ENCODE measurements at regions not wholly inside any gene's neighbourhood (a gene's known extent, or its start where the extent isn't known, plus 50 kb on each side); places are given as distances from the start of the nearest gene placed in this dataset.
A peak's percentile ranks its signal among the peaks of the same experiment; 100 is the strongest.

DNA sequence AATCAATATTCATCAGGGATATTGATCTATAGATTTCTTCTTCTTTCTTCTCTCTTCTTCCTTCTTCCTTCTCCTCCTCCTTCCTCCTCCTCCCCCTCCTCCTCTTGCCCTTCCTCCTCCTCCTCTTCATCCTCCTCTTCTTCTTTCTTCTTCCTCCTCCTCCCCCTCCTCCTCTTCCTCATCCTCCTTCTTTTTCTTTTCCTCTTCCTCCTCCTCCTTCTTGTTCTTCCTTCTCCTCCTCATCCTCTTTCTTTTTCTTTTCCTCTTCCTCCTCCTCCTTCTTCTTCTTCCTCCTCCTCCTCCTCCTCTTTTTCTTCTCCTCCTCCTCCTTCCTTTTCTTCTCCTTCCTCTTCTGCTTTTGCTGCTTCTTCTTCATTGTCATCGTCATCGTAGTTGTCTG, 52.4 kb upstream of the SERINC1 start:
- no peak for DNase-seq

DNA sequence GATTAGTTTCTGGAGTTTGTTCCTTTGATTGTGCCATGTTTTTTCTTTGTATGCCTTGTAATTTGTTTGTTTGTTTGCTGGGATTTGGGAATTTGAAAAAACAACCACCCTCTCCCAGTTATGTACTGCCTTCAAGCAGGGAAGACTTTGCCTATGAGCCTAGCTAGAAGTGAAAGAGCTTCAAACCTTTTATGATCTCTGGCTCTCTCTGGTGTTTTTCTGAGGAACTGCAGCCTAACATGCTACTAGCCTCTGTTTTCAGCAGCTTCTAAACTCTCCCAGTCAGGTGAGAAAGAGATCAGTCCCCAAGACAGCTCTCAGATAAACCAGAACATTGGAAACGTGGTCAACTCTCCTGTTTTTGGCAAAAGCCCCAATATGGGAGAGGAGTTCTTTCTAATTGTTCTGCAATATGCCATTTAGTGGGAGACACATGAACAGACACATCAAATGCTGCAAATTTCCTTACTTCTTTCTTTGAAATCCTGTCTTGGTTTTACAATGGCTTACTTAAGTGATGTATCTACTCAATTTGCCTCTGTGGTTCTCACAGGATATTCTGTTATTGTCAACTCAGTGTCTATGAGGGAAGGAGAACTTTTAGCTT, 58.9 kb upstream of the SERINC1 start:
- peak; percentile 25 for DNase-seq

DNA sequence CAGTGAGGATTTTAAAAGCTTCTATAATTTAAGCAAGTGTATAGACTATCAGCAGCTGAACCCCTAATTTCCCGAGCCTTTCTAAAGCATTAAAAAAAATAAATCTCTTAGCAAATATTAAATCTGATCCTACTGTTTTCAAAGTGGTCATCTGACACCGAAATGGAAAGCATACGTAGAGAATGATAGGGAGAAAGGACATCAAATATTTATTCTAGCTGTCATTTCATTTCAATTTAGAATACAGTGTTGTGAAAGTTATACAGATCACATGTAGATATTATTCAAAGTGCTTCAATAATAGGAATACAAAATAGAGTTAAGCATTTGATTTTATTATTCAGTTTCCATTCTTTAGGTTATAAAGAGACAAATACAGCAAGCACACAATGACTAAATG, 61.9 kb upstream of the PKIB start:
- no peak for DNase-seq

DNA sequence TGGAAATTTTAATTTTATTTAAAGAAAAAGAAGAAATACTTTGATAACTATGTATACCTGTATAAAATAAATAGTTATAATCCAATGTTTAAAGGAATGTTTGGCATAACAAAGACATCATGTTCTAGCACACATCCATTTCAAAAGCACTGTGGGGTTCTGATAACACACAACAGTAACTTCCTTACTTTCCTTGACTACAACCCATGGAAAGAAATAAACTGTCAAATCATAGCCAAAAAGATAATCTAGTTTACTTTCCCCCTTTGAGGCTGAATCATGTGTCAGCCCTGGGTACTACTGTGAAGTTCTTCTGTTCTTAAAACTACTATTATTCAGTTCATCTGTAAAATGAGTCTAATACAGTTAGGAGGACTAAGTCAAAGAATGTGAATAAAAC, 61.4 kb upstream of the PKIB start:
- DNase-seq, result no peak

DNA sequence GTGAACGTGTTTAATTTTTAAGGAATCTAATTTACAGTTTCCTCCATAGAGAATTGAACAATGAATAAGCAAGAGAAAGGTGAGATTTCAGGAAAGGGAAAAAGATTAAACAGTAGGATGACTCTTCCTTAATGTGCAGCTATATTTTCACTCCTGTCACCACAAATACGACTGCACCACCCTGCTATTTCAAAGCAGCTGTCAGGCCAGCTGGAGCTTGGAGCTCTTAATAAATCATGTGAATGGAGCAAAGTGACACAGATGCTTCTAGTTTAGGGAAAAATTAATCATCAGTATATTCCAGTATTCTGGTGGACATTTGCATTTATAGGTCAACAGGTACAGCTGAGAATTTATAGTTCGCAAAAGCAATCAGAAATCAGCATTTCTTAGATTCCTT, 56.5 kb upstream of the PKIB start:
- no peak for DNase-seq

DNA sequence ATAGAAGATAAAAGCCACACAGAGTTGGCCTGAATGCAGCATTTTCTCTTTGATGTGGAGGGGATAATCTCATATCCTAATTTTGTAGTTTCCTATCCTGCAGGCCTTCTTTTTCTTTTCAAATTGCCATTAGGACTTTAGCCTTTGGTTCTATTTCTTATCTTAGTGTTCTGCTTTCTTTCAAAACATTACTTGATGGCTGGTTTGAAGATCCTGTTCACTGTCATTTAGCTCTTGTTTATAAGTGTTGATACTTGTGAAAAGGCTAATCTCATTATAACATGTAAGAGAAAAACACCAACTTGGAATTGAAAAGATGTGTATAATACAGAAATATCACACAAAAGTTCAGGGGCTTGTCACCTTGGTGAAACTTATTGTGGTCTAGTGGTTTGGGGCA, 54.6 kb upstream of the PKIB start:
- DNase-seq, result no peak

DNA sequence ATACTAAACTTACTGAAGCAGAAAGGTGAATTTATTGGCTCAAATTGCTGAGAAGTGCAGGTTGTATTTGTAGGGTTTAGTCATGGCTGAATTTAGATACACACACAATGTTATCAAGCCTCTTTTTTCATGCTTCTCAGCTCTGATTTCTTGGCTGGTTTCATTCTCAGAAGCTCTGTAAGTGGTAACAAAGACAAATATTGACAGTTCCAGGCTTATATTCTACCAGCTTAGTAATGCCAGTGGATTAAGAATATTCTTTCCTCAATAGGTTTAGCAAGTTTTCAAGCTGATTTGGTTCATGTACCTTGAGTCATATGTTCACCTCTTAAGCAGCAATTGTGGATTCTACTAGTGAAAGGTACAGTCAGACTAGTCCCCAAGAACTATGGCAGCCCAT, 52.1 kb upstream of the PKIB start:
- no peak for DNase-seq

Measured in T-helper 9 cell (primary cell).